ENCODE measurements at regions not wholly inside any gene's neighbourhood (a gene's known extent, or its start where the extent isn't known, plus 50 kb on each side); places are given as distances from the start of the nearest gene placed in this dataset.
"Not testable (repeated sequence)": the region's sequence is repeated elsewhere in the genome, so short reads cannot be mapped to it uniquely, and the experiment has no call there.

DNA sequence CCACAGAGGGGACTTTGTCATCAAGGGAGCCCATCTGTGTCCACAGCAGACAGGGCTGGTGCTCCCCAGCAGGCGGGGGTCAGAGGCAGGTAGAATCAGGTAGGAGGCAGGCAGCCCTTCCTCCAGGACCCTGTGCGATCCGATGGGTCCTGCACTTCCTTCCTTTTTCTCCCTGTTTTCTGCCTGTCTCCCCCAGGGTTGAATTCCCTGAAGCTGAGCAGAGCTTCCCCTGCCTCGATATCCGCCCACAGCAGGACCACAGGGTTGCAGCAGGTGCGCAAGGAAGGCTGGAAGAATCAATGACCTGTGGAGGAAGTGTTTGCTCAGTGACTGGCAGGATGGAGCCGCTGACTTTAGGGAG, 69.2 kb downstream of the MRPL36 start:
- no peak for FAIRE-seq

DNA sequence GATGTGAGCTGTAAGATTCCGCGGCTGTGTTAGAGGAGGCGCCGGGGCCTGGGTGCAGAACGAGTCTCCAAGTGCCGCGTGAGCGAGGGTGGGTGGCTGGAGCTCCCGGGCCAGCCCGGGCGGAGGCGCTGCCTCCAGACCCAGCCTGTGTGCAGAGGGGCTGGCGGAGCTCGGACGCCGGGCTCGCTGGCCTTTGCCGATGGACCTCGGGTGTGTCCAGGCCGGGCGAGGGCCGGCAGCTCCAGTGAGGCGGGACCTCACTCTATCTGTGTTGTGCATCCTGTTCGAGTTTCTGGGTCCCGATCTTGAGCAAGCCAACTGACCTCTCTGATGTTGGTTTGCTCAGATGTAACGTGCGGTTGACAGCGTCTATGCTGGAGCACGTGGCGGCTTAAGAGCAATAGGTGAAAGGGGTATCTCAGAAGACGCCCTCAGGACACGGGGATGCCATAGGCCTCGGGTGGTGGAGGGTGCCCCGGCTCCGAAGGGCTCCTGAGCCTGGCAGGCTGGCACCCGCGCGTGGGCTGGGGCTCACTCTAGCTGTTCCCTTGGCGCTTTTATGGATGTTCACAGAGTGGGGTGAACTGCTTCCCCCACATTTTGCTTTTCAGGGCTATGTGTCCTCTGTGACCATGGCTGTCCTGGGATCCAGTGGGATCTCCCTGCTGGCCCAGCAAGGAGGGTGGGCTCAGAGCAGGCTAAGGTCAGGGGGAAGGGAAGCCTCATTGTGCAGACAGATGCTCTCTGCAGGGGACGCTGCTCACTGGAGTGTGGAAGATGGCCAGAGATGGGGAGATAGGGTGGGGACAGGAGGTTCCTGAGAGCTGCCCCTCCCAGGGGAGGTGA, 69.8 kb downstream of the MRPL36 start:
- no peak for FAIRE-seq

DNA sequence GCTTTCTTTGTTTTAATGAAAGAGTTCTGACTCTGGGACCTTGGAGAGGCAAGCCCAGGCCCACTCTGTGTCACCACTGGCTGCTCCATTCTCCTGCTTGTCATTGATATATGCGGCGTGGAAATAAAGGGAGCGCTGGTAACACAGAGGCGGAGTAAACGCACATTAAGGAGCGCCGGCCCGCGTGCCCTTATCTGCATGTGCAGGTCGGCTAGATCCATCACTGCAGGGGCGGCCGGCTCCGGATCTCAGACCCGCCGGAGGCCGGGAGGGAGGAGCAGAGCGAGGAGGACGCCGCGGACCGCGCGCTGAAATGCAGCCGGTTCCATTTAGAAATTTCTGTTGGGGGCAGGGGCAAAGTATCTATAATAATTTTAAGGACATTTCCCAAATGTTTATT, 70.8 kb downstream of the MRPL36 start:
- no peak for FAIRE-seq

DNA sequence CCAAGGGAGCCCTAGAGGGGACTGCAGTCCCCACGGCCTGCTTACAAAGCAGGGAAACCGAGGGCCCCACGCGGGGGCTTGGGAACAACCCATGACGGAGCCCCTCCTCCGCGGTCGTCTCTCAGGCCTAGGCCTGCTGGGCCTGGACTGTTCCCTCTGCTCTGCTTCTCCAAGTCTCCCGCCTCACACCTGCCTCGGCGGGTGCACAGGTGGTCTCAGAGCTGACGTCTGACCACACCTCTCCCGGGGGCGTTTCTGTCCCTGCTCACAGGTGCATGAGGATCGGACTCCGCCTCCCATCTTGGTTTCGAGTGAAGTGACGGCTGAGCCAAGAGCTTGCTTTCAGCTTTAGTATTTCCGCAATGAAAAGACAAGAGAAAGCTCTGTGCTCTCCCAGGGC, 72.1 kb downstream of the MRPL36 start:
- no peak for FAIRE-seq

DNA sequence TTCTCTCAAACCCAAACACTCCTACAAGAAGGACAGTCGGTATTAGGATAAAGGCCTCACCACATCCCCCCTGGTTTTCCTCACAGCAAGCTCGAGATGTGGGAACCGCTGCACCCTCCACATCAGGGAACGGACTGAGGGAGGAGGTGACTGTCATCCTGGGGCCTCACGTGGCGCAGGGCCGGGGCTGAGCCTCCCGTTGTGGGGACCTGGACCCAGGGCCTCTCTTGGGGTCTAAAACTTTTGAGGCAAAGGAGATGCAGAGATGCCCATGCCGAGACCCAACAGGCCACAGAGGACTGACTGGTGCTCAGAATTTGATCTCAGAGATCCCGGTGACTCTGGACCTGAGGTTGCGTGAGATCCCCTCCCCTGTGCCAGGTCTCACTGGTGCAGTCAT, 72.7 kb downstream of the MRPL36 start:
- FAIRE-seq = no peak

DNA sequence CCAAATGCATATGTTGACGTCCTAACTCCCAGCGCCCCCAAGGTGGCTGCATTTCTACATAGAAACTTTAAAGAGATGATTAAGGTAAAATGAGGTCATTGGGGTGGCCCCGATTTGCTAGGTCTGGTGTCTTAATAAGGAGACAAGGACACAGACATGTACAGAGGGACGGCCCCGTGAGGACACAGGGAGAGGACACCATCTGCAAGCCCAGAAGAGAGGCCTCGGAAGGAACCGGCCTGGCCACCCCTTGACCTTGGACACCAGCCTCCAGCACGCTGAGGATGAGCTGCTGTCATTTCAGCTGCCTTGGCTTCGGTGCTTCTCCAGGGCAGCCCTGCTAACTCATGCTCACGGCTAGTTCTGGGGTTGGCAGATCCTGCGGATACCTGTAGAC, 73.2 kb downstream of the MRPL36 start:
- no peak for FAIRE-seq

DNA sequence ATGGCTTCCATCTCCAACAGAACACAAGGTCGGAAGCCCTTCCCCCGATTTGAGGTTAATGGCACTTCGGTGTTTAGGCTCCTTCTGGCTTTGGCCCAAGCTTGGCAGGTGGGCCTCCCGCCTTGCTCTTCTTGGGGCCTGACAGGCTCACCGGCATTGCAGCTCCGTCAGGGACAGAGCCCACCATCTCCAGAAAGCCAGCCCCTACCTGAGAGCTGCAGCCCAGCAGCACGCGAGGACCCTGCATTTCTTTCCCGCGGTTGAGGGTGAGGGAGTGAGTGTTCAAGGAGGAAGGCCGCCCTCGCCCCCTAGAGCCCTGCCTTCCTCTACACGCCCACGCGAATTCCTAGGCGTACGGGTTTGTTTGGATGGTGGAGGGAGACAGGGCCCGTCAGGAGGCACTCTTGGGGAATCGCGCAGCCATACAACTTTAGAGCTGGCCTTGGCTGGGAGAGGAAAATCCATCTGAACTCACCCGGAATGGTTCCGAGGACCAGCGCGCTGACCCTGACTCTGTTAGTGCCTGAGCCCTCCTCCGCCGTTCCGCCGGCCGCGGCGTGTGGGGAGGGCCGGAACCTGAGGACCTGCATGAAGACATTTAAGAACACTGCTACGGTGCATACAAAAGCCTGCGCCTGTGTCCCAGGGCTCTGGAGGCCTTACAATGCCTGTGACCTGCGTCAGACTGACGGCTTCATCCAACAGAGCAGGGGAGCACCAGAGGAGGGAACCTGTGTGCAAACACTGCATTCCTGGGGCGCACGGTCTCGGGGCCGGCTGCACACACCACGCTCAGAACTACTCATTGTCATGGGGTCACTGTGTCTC, 73.8 kb downstream of the MRPL36 start:
- no peak for FAIRE-seq

DNA sequence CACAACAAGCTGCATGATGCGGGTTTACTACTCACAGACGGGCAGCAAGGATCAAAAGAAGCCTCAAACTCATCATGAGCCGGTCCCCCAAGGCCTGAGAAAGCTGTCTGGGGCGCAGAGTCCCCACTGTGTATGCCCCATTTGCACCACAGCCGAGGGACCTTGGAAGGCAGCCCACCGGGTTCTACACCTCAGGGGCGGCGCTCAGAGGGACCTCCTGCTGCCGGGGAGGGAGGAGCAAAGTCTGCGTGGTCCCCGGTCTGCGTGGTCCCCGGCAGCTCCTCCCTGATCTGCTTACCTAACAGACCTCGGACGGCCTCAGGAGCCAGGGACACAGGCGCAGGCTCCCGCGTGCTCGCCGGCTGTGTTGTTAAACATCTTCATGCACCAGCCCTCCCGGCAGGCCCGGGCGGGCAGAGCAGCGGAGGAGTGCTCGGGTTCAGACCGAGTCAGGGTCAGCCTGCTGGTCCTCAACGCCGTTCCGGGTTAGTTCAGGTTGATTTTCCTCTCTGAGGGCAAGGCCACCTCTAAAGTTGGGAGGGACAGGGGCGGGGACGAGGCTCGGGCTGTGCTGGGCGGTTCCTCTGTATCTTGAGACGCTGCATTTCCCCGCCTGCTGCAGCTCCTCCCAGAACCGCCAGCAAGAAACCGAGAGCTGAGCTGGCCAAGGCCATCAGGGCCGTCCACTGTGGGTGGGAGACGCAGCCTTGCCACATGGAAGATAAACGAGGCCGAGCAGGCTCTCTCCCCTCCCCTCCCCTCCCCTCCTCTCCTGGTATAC, 74.6 kb downstream of the MRPL36 start:
- no peak for FAIRE-seq

DNA sequence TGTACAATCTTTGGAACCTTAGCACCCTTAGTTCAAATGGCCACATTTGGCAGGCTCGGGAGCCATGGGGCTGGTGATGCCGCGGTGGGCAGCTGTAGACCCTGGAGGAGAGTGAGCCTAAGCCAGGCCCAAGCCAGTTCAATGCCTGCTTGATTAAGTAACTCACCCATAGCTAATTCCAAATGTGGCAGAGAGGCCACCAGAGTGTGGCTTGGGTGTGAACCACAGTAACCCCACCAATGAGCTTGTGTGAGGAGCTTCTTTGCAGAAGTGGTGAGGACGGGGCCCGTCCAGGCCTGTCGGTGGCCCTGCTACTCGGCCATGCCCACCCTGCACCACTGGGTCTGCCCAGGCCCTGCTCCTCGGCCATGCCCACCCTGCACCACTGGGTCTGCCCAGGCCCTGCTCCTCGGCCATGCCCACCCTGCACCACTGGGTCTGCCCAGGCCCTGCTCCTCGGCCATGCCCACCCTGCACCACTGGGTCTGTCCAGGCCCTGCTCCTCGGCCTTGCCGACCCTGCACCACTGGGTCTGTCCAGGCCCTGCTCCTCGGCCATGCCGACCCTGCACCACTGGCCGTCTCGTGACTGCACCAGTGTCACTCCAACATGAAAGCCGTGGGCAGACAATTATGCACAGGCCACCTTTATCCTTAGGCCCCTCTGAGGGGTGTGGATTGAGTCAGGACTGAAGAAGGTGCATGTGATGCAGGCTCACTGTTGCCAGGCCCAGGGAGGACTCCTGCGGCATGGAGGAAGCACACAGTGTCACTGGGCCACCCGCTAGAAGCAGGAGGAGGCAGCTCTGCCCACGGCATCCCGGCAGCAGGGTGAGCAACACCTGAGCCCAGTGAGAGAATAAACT, 75.4 kb downstream of the MRPL36 start:
- no peak for FAIRE-seq

DNA sequence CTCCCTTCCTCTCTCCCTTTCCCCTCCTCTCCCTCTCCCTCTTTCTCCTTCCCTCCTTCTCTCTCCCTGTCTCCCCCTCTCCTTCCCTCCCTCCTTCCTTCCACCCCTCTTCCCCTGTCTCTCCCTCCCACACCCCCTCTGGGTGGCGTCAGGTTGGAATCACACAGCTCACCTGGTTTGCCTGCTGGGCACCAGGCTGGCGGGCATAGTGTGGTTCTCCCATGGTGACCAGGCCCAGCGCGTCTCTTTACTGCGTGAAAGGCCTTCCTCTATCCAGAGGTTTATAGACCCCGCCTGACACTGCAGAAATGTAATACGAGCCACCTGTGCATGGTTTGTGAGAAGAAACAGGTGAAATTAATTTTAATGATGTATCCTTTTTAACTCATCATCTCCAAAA, 76.2 kb downstream of the MRPL36 start:
- no peak for FAIRE-seq

DNA sequence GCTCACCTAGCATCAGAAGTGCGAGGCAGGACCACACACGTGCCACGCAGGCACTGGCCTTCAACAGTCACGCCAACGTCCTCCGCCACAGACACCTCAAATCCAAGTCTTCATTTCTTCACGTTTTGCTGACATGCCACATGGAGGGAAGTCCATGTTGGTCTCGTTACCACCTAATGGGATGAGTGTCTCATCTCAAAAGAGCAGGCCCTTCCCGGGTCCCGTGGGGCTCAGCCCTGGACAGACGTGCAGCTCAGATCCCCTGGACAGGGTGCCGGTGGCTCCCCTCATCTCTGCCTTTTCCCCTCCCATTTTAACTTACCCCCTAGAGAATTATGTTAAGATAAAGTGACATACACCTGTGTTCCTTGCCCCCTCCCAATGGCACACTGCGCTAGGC, 76.8 kb downstream of the MRPL36 start:
- no peak for FAIRE-seq

DNA sequence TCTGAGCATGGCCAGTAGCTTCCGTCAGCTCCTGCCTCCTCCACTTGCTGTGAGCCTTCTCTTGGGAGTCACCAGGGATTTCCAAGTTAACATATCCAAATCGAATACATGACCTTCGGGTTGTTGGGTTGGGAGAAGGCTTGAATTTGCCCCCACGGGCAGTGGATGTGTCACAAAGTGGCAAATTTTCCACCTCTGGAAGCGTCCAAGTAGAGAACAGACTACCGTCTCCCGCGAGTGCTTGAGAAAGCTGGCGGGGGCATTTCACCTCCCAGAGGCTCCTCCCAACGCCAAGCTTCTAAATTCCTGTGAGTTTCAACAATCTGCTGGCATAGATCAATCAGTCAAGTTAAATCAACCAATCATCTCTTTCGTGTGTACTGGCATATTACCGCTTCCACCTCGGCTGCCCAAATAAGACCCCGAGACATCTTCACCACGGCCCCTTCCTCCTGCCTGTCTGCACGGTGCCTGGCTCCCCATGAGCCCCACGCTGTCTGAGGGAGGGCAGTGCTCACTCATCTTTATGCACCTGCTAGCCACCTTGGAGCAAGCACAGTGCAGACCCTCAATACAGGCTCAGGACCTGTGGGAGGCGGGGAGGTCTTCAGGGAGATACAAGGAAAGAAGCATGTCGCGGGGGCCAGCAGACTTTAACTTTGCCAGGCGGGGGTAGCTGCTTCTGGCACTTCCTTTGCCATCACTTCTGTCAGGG, 79.1 kb downstream of the MRPL36 start:
- FAIRE-seq = no peak

DNA sequence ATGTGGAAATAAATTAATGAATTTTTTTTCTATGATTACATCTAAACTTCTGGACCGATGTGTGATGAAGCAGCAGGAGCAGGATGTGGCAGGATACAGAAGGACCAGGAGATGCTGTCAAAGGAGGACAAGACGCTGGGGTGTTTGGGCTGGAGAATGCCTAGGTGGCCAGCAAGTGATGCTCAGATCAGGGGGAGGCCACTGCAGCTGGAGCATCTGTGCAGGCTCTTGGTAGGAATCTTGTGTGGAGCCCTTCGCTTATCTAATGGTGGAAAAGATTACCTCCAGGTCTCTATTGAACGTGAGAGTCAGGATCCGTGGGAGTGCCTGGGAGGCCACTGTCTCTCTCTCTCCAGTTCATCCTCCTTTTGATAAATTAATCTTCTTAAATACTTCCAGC, 79.8 kb downstream of the MRPL36 start:
- no peak for FAIRE-seq

DNA sequence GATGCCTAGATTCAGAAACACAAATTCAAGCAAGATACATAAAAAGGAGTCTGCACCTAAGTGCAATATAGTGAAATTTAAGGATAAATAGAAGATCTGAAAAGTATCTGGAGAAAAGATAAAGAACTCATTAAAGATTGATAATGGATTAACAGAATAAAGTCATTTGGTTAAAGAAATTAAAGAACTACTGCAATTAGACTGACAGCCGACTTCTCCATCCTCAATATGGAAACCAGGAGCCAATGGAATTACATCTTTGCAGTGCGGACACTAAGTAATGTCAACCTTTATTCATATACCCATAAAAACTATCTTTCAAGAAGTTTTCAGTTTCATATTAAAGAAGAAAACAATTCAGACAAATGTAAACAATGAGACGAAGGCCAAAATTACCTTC, 81.0 kb downstream of the MRPL36 start:
- FAIRE-seq = no peak

DNA sequence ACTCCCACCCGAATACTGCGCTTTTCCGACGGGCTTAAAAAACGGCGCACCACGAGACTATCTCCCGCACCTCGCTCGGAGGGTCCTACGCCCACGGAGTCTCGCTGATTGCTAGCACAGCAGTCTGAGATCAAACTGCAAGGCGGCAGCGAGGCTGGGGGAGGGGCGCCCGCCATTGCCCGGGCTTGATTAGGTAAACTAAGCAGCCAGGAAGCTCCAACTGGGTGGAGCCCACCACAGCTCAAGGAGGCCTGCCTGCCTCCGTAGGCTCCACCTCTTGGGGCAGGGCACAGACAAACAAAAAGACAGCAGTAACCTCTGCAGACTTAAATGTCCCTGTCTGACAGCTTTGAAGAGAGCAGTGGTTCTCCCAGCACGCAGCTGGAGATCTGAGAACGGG, 89.5 kb downstream of the MRPL36 start:
- FAIRE-seq = not testable (repeated sequence)

DNA sequence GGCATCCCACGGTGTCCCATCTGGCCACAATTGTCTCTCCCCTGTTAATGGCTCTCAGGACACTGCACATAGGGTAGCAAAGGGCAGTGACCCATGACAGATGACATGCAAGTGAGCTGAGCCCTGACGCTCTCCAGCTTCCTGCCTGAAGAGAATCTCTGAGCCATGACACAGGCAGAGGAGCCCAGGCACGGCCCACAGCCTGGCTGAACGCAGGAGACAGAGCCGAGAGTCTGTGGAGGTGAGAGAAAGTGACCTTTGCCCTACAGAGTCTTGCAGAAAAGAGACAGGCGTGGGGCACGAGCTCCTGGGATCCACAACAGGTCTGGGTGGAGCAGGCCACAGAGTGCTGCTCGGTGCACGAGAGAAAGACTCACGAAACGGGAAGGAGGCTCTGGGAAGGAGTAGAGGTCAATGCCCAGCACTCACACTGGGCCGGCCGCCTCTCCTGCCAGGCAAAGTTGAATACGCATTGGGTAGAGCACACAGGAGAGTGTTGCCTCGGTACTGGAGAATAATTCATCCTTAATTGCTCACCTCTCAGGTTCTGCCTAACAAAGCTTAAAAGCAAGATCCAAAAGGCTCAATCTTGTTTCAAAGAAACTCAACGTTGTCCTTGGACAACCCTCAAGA, 90.3 kb downstream of the MRPL36 start:
- no peak for FAIRE-seq

DNA sequence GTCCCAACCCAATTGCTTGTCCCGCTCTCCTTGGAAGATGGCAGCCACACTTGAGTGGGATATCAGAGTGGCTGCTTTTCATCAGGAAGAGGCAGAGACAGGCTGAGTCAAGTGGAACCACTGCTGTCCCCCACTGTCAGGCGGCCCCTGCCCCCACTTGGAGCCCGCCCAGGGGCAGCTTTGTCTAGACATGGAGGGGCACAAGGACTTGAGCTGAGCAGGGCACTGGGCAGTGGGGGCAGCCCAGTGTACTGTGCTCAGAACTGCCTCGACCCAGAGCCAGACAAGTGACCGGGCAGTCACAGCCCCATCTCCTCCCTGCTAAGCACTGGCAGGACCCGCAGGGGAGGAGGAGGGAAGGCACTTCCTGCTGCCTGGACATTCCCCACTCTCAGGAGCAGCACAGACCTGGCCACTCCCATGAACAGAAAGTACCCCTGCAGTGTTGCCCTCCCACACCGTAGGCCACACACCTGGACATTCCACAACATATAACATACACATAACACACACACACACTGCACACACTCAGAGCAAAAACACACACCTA, 91.0 kb downstream of the MRPL36 start:
- no peak for FAIRE-seq

DNA sequence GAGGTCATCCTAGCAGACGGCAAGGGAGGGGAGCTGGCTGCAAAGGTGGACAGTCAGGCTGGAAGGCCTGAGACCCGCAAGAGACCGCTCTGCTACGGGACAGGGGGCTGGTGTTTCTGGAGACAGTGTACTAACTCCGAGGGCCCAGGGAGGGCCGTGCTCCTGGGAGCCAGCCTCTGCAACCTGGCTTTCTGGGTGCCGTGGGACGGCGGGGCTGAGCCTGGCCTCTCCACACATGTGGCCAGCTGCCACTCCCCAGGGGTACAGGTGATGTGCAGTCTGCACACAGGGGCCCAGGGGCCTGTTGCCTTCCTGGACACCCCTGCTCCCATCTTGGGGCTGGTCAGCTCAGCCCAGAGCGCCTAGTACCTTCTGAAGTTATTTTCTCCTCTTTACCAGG, 92.2 kb downstream of the MRPL36 start:
- no peak for FAIRE-seq

DNA sequence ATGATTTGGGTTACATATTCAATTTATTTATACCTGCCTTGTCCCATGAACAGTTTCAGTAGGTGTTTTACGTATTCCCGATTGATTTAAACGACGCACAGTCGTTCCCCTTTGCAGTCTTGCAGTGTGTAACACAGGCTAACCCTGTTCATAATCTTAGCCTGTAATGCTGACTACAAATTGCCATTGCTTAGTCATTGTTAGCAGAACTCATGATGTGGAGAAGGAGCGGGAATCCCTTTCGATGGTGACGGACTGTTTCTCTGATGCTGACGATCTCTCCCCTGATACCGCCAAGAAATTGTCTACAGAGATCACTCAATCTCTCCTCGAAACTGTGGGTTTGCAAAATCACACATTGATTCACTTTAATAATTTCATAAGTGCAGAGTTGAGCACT, 93.2 kb downstream of the MRPL36 start:
- no peak for FAIRE-seq

DNA sequence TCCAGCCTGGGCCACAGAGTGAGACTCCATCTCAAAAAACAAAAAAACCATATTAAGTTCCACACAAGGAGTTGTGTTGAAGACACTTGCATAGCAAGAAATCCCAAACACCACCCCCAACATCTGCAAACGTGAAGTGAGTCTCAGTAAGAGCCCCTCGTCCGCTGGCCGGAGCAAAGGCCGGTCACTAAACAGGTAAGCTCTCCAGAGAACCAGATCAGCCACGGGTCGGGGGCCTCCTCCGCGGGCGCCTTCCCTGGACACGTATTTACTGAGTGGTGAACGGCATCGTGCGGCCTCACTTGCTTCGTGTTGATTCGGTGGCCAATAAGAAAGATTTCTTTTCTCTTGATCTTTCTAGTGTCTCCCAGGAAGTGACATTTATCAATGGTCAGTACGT, 93.6 kb downstream of the MRPL36 start:
- FAIRE-seq = no peak

DNA sequence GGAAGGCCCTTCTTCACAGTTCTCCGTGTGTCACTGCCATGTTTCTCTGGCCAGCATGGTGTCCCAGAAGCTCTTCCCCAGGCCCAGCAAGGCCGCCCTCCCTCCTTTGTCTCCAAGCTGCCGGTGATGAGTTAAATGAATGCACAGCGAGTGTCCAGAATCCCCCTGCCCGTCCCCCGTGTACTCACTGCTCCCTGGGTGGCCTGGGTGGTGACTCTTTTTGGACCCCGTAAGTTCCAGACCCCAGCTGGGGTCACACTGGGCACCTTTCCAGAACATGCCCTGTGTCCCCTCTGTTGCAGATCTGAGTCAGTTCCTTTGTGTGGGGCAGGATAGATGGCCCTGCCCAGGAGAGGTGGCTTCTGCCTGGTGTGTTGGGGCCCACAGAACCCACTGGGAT, 95.0 kb downstream of the MRPL36 start:
- FAIRE-seq = no peak
